ENCODE measurements at regions not wholly inside any gene's neighbourhood (a gene's known extent, or its start where the extent isn't known, plus 50 kb on each side); places are given as distances from the start of the nearest gene placed in this dataset.
"Not testable (repeated sequence)": the region's sequence is repeated elsewhere in the genome, so short reads cannot be mapped to it uniquely, and the experiment has no call there.

DNA sequence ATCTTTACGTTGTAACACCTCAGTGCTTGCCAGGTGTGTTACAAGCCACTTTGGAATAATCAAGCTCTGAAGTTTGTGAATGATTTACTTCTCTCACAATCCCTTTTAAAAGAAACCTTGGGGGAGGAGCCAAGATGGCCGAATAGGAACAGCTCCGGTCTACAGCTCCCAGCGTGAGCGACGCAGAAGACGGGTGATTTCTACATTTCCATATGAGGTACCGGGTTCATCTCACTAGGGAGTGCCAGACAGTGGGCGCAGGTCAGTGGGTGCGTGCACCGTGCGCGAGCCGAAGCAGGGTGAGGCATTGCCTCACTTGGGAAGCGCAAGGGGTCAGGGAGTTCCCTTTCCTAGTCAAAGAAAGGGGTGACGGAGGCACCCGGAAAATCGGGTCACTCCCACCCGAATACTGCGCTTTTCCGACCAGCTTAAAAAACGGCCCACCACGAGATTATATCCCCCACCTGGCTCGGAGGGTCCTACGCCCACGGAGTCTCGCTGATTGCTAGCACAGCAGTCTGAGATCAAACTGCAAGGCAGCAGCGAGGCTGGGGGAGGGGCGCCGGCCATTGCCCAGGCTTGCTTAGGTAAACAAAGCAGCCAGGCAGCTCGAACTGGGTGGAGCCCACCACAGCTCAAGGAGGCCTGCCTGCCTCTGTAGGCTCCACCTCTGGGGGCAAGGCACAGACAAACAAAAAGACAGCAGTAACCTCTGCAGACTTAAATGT is 118.0 kb upstream of the BCL9 start:
- not testable (repeated sequence) for TF ChIP-seq CTCF (IDR thresholded peaks at IDR 0.05; ENCODE audit: low read depth, low read length); EZH2phosphoT487 (IDR thresholded peaks at IDR 0.05; ENCODE audit: low read depth)
